Natural killer cell treated with Interleukin-12 subunit alpha and Interleukin-12 subunit beta and Interleukin-15 and Interleukin-18, amount 100 ng/mL, for 72 hours (primary cell): ENCODE measurements at regions not wholly inside any gene's neighbourhood (a gene's known extent, or its start where the extent isn't known, plus 50 kb on each side); places are given as distances from the start of the nearest gene placed in this dataset.

Experiments
- ATAC-seq, 2 donors: fragments of 150-1000 bp; cut with Tn5 transposase in 1 of 2; sonication (Bioruptor Pico), chemical (Tn5 transposase) in 1 of 2; 2 replicates each; pipeline ENCODE4 v1.10.0; 2021
- DNase-seq: peaks from one replicate; pipeline ENCODE4 v3.0.0; 2022; ENCODE audit warnings: low spot score
- H3K27ac Mint-ChIP-seq, 2 donors: 1 replicate in 1 of 2; 2 replicates in 1 of 2; pipeline ENCODE4 v1.8.0; 2022; ENCODE audit warnings: mixed read lengths in 2 of 2, mild to moderate bottlenecking in 1 of 2, moderate library complexity in 1 of 2
- H3K27me3 Mint-ChIP-seq, 2 donors: 1 replicate in 1 of 2; 2 replicates in 1 of 2; pipeline ENCODE4 v1.8.0; 2022; ENCODE audit warnings: mixed read lengths in 2 of 2
- H3K36me3 Mint-ChIP-seq: one replicate; pipeline ENCODE4 v1.8.0; 2022; ENCODE audit warnings: mixed read lengths
- H3K4me1 Mint-ChIP-seq, 2 donors: 1 replicate in 1 of 2; 2 replicates in 1 of 2; pipeline ENCODE4 v1.8.0; 2022; ENCODE audit warnings: low read depth in 2 of 2, mixed read lengths in 2 of 2, mild to moderate bottlenecking in 1 of 2
- H3K4me3 Mint-ChIP-seq: one replicate; pipeline ENCODE4 v1.8.0; 2022; ENCODE audit warnings: mixed read lengths
- H3K9me3 Mint-ChIP-seq: 2 replicates; pipeline ENCODE4 v1.8.0; 2022; ENCODE audit warnings: mixed read lengths

DNA sequence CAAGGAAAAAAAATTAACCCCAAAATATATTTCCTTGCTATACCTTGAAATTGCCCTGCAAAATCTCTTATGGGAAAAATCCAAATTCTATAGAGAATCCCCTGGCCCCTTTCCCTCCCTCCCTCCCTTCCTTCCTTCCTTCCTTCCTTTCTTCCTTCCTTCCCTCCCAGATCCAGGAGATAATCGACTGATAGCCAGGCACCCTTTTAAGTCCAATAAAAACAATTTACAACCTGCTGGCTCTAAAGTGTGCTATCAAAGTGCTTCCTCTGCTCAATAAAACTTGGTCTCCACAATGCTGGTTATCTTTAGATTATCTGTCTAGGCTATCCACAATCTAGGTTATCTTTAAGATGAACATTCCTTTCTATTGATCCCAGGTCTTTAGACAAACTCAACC is 83.1 kb upstream of the TUBA3C start:
- DNase-seq = no peak
- Mint-ChIP-seq H3K27me3 (no peaks in the 10 kb centered on the region), H3K27ac (no peak overlapping the region), H3K9me3 (peaks cover 3% of the 10 kb centered on the region), H3K4me1 (no peaks in the 10 kb centered on the region), H3K4me3 (no peak overlapping the region), H3K36me3 (no peaks in the 10 kb centered on the region)
- ATAC-seq = no peak

DNA sequence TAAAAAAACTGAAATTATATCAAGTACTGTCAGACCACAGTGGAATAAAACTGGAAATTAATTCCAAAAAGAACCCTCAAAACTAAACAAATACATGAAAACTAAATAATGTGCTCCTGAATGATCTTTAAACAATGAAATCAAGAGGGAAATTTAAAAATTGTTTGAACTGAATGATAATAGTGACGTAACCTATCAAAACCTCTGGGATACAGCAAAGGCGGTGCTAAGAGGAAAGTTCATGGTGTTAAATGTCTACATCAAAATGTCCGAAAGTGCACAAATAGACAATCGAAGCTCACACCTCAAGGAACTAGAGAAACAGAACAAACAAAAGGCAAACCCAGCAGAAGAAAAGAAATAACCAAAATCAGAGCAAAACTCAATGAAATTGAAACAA is 70.8 kb upstream of the TUBA3C start:
- H3K27me3 Mint-ChIP-seq = no peaks in the 10 kb centered on the region
- H3K27ac Mint-ChIP-seq = no peak overlapping the region
- no peak overlapping the region for H3K4me3 Mint-ChIP-seq
- H3K4me1 Mint-ChIP-seq = no peaks in the 10 kb centered on the region
- no peak for DNase-seq
- no peaks in the 10 kb centered on the region for H3K36me3 Mint-ChIP-seq
- no peak for ATAC-seq
- H3K9me3 Mint-ChIP-seq = peaks cover 14% of the 10 kb centered on the region

GRCh38 chr13:19239114-19239860 is 57.7 kb upstream of the TUBA3C start:
- Mint-ChIP-seq H3K27me3 (no peaks in the 10 kb centered on the region), H3K27ac (no peak overlapping the region), H3K36me3 (no peaks in the 10 kb centered on the region), H3K9me3 (peaks cover 11% of the 10 kb centered on the region), H3K4me1 (no peaks in the 10 kb centered on the region), H3K4me3 (no peak overlapping the region)
- DNase-seq = no peak
- ATAC-seq = no peak
